ENCODE measurements at regions not wholly inside any gene's neighbourhood (a gene's known extent, or its start where the extent isn't known, plus 50 kb on each side); places are given as distances from the start of the nearest gene placed in this dataset.
A peak's percentile ranks its signal among the peaks of the same experiment; 100 is the strongest.
"Not testable (repeated sequence)": the region's sequence is repeated elsewhere in the genome, so short reads cannot be mapped to it uniquely, and the experiment has no call there.

DNA sequence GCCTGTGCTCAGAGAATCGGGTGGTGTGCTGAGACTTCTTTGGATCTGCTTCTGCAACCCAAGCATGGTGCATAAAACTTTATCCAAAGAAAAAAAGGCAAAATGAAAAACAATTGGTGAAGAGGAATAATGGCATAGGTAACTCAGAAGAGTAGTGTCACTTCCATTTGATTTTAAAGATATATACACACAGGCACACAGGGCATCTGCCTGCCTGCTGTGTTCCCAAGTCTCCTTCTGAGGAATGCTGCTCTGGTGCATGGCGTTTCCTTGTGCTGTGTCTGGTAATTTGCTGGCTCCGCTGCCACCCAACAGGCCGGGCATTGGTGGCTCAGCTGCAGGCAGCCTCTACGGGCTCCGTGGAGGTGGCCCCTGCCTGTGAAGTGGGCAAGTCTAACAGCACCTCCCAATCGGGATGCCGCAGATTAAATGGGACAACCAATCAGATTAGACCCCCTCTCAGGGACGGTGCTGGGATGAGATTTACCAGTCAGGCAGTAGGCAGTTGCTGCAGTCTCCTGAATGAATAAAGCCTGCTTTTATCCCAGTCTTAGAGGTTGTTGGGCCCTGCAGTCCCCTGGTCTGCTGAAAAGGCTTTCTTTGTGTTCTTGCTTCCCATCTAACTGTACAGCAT, 253.7 kb upstream of the RASGRP1 start:
- DNase-seq: no peak

DNA sequence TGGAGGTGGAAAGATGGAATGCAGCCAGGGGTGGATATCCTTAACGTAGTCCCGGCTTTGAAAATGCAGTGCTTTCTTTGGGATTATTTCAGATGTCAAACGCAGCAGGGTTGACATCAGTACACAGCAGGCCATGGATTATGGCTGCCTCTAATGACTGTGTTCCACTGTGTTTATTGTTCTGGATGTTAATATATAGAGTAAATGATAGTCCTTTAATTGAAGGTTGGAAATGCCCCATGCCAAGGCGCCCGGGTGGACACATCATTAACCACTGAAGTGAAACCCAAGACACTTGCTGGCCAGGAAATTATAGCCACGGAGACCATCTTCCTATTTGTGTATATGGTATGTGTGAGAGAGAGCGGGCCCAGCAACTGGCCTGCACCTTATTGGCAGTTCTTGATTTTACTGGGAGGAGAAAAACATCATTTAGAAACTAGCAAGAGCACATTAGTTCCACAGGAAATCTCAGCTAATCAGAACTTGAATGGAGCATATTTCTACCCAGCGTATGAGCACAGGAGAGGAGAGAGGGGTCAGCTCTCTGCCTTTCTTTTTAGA, 254.9 kb upstream of the RASGRP1 start:
- no peak for DNase-seq

DNA sequence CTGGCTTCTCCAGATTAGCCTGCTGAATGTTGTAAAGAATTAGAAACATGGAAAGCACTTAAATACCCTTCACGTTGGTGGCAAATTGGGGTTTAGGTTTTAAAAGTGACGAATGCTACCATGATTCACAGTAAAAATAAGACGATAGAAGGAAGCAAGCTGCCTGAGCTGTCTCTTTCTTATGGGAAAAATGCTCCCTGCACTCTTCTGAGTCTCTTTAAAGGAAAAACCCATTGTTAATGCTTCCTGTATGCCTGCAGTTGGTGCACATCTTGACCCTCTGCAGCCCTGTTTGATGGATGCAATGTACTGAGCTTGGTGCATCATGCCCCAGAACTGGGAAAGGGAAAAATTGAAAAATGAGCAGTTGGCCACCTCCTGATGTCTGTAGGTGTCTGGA, 258.6 kb upstream of the RASGRP1 start:
- no peak for DNase-seq

DNA sequence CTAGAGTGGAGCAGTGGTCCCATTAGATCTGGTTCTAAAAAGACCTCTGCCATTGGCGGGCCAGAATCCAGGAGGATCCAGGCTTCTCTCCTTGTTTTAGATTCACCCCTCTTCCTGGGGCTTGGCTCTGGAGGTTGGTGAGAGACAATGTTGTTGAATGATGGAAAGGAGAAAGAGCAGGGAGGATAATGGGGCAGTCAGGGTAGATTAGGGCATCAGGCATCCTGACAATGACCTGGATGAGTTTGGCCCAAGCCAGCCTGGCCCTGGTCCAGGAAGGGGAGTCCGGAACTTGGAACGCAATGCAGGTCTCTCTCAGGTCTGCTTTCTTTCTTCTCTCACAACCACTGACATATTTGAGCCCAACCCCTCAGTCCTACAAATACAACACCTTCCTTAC, 260.1 kb upstream of the RASGRP1 start:
- no peak for DNase-seq

DNA sequence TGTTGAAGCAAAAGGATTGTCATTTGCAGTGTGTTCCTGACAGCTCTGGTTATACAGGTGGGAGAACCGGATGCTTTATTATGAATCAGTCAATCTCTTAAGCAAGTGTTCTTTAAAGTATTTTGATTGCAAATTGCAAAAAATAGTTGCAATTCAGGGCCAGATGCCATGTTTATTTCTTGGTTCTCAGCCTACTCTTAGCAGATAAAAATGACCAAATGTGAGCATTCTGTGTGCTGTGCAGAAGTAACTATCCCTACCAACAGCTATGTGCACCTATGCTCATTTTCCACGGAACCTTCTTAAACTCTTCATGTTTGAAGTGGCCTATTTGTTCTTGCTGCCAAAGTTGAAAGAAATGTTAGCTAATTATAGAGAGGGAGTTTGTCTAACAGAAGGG, 262.3 kb upstream of the RASGRP1 start:
- DNase-seq: no peak

DNA sequence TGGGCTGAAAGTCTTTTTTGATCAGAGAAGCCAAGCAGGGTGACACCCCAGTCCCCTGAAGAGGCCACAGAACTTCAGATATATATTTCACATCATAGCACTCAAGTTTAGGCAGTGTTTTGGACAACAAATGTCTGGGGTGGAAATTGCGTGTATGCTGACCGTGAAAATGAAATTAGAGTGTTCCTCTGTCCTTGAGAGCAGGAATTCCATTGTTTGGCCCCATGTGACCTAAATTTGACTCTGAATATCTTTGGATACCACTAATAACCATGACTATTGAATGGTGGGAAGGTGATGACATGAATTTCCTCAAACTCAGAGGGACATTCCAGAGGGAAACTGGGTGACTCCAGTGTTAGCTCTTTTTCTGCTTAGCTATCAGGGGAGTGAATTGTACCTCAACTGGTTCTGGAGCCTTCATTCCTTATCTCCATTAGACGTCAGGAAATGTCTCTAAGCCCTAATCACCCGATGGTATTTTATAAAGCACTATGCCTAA, 263.5 kb upstream of the RASGRP1 start:
- no peak for DNase-seq

DNA sequence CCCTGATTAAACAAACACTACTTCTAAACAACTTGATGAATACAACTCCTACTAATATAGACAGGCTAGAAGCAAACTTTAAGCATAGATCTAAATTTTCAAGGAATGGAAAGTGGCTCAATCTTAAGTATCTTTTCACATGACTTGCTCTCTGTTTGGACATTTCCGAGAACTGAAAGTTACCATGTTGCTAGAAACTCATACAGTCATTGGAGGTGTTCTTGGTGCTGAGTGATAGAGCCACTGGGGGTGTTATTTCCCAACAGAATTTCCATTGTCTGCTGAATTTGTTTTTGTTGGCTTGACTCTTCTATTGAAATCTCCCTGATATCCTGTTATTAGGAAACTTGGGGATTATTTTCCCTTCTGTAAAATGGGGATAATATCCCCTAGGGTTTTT, 264.5 kb upstream of the RASGRP1 start:
- no peak for DNase-seq

DNA sequence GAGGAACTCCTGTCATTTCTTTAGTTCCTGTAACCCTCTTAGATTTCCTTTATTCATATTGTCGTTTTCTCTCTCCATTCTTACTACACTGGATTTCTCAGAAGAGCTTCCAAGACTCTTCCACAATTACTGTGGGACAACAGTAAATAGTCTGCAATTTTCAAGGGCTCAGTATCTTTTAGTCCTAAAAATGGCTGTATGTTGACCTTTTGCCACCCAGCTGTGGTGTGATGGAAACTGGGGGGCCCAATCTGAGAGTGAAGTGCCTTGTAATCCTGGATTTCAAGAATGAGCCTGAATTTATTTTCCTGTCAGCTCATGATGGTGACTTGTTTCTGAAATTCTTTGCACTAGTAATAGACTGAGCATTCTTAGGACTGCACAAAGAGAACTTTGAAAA, 277.6 kb upstream of the RASGRP1 start:
- DNase-seq: no peak

DNA sequence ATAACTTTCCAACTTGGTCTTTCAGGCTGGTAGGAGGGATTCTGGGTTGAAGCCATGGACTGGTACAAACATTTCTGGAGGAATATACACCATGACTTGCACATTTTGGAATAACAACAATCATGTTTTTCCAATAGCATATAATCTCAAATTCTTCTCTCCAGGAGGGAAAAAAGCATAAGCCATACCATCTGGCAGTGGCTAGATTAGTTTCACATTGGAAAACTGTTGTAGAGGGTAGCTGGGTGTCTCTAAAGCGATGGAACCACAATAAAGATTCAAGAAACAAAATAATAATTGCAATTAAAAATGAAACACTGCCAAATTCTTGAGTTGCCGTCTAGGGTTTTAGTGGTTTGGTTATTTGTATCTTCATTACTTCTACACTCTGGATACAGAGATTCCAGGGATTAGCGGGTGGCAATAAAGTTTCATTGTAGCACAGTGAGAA, 278.5 kb upstream of the RASGRP1 start:
- DNase-seq: no peak

DNA sequence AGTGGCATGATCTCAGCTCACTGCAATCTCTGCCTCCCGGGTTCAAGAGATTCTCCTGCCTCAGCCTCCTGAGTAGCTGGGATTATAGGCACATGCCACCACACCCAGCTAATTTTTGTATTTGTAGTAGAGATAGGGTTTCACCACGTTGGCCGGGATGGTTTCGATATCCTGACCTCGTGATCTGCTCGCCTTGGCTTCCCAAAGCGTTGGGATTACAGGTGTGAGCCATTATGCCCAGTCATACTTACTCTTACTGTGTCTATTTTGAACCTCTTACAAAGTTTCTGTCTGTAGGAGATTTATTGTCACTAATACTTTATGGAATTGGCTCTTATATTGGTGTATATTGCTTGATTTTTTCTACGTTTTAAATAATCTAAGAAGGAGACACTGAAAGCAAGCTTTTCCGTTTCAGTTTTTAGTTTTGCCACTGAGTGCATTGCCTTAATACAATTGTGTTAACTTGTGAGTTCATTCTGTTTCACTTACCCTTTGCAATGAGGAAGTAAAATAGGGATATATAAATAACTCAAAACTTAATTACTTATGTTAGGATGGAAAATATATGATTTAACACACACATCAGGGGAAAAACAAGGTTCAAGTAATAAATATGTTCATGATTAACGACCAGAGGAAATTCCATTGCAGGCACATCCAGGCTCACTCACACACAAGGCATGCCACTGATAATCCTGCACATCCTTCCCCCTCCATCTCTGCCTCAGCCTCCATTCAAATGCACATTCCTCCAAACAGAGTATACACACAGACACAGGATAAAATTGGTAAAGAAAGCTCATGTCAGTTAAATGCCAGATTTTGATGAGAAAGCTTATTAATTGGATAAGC, 279.3 kb upstream of the RASGRP1 start:
- DNase-seq: no peak

DNA sequence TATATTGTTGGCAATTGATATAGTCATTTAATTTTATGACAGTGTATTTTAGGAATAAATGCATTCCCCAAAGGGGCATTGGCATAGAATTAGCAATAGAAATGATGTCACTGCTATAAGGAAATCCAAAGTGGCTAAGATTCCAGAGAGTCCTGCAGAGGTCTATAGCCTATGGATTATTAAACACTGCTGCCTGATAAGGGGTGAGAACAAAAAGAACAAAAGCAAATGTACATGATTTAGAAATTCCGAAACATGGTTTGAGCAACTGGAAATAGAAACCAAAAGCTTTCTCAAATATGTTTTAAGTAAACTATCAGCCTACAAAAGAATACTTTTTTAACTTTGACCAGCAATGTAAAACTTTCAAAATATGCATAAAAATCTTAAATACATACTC, 280.1 kb upstream of the RASGRP1 start:
- DNase-seq: no peak

DNA sequence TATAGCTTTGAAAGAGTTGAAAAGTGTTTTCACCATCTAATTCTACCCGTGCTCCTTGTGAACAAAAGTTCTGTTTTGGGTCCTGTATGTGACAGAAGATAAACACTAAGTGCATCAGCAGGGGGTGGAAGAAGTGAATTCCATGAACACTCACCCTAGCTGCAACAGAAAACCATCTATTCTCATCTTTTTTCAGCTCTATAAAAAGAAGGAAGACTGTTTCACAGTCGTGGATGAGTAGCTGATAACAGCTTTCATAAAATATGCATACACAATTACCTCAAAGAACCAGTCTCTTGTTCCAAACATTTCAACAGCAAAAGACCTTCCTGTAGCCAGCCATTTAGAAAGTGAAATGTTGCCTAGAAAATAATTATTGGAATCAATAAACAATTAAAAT, 281.7 kb upstream of the RASGRP1 start:
- no peak for DNase-seq

DNA sequence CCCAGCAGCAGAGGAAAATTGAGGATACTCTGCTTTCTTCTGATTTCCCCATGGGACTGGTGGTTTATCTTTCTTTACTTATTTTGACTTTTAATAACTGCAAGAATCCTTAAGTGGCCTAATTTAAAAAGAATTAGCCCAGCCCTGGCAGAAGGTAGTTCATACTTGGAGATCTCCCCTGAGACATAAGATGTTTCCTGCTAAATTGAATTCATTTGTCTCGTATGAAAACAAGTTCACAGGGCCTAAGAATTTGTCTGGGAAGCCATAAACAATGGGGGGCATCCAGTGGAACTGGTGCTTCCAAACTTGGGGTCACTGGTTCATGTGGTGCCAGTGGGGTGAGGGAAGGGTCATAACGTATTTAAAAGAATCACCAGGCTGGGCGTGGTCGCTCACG, 283.1 kb upstream of the RASGRP1 start:
- no peak for DNase-seq

DNA sequence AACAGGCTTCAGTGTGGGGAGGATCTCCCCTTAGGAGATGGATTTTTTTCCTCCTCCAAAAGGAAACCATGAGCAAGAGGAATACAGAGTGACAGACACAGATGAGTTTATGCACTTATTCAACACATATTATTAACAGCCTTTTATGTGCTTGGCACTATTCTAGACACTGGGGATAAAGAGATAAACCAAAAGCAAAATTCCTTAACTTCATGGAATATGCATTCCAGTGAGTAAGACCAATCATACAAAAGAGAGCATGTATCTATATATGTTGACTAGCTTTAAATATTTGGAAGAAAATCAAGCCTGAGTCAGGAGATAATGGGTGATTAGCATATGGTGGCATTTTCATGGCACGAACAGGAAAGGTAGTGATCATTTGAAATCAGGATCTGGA, 284.4 kb upstream of the RASGRP1 start:
- no peak for DNase-seq

DNA sequence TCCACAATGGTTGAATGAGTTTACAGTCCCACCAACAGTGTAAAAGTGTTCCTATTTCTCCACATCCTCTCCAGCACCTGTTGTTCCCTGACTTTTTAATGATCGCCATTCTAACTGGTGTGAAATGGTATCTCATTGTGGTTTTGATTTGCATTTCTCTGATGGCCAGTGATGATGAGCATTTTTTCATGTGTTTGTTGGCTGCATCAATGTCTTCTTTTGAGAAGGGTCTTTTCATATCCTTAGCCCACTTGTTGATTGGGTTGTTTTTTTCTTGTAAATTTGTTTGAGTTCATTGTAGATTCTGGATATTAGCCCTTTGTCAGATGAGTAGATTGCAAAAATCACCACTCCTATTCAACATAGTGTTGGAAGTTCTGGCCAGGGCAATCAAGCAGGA, 287.6 kb upstream of the RASGRP1 start:
- not testable (repeated sequence) for DNase-seq

DNA sequence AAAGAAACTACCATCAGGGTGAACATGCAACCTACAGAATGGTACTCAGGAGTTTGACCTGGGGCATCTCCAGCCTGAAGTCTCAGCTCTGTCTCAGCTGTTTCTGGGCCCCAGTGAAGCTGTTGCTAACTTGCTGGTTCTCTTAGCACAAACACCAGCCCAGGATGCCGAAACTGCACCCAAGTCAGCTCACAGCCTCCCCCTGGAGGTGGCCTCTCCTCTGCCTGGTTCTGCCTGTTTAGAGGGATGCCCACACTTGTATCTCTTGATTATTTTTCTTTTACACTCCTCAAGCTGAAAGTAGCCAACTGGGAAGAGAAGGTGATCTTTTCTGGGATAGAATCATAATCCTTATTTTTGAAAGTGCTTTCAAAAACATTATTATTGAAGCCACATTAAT, 289.0 kb upstream of the RASGRP1 start:
- peak in 1 of 2 donors; percentile 18 for DNase-seq

DNA sequence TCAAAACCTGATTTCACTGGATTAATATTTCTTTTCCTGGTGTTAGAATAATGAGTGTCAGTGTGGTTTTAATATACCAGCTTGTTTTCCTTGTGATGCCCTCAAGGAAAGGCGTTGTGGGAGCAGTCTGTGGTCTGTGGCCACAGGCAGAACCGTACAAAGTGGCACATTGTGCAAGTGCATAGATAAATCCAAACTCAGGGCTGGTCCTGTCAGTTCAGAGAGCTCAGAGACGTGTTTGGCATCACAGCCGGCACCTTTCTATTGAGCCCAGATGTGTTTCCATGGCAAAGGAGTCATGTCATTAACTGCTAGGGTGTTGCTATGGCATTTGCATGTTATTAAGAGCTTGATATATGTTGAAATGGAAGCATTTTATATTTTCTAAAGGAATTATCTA, 289.9 kb upstream of the RASGRP1 start:
- no peak for DNase-seq

DNA sequence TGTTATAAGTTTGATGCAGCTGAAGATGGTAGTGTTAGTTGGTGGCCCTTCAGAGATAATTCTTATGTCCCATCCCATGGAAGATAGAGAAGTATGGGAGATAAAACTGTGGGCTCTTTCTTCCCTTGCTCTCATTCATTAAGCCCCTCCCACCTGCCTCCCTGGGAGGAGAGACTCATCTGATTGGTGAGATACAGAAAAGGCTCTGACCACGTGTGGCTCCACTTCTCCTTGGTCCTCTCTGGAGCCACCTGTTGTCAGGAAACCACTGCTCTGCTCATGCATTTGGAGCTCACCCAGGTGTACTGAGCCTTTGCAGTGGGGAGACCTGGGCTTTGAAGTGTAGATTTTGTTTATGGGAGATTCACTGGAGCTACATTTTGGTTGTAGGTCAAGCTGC, 293.2 kb upstream of the RASGRP1 start:
- no peak for DNase-seq

DNA sequence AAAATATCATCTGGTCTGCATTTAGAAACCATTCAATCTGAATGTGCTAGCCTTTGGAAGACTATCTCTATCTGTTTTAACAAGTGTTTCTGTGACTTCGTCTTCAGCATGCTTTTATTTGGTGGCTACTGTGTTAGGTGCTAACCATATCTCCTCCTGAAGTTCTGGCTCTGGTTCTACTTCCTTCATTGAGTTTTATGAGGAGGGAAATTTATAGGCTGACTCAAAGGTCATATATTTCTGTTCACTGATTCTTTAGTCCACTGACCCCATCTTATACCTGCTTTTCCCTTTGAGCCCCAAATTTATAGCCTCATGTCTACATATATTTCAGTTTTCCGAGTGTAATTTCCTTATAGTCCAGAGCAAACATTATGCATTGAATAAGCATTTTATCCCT, 295.0 kb upstream of the RASGRP1 start:
- no peak for DNase-seq

DNA sequence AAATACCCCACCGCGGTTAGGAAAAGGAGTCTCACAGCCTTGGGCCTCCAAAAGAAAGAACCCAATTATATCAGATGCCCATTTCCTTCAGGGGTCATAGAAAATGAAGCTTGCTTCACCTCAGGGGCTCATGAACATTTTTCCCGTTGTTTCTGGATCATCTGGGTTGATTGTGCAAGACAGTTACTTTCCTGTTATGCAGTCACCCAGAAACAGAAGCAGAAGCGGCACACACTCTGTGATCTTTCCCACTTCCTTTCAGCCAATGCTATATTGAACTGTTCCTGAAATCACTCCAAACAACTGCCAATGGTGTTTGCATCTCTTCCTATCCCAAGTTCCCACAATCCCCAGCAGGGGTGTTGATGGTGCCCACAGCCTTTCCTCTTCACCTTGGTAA, 295.6 kb upstream of the RASGRP1 start:
- DNase-seq: no peak

DNA sequence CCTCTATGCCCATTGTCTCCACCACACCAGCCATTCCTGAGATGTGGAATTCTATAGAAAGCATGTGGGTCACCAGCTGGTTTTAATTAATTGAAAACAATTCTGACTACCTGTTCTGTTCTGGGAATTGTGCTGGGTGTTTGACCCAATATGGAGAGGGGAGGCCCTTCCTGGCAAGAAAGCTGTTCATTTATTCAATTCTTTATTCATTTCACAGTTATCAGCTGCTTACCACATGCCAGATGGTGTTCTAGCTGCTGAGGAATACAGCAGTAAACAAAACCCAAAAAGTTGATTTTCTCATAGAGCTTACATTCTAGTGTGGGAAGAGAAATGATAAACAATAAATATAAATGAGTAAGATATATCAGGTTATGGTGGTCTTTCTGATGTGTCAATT, 296.1 kb upstream of the RASGRP1 start:
- no peak for DNase-seq

DNA sequence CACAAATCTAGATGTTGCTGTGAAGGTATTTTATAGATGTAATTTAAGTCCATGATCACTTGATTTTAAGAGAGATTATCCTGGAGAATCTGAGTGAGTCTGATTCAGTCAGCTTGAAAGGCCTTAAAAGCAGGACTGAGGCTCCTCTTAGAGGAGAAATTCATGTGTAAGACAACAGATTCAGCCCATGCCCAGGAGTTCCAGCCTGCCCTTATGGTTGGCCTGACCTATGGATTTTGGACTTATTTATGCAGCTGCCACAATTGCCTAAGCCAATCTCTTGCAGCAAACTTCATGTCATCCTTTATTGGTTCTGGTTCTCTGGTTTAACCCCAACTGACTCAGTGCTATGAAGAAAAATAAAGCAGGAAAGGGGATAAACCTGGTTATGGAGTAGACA, 296.5 kb upstream of the RASGRP1 start:
- no peak for DNase-seq

DNA sequence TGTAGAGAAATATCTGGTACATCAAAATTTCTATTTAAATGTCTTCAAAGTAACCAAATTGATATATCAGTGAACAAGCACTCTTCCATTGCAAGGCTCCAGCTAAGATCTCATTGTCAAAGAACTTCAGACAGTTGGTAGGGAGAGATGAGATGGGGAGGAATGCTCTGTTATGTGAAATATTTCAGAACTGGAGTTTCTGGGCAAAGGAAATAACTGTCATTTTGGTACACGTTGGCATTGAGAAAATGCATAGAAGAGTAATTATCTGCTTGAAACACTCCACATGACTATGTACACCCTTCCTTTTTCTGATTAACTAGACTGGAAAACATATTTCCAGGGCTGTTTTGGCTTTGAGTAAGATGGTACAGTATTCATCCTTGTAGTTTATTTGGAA, 297.5 kb upstream of the RASGRP1 start:
- no peak for DNase-seq

DNA sequence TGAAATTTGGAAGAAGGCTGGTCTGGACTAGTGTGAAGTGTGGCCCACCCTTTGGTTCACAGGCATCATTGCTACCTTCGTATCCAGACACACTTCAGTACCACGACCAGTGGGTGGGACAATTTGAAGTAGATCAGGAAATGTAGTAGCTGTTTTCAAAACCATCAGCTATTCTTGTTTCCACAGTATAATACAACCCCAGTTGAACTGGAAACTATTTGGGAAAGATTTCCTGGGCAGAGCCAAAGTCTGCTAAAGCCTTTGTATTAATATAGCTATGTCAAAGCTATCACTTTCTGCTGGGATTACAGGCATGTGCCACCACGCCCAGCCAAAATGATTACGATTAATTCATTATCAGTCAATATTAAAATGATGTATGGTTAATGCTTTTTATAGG, 298.8 kb upstream of the RASGRP1 start:
- DNase-seq: no peak

Data from activated CD4-positive, alpha-beta T cell treated with anti-CD3 and anti-CD28 coated beads for 4 hours (primary cell).